ENCODE measurements at regions not wholly inside any gene's neighbourhood (a gene's known extent, or its start where the extent isn't known, plus 50 kb on each side); places are given as distances from the start of the nearest gene placed in this dataset.

DNA sequence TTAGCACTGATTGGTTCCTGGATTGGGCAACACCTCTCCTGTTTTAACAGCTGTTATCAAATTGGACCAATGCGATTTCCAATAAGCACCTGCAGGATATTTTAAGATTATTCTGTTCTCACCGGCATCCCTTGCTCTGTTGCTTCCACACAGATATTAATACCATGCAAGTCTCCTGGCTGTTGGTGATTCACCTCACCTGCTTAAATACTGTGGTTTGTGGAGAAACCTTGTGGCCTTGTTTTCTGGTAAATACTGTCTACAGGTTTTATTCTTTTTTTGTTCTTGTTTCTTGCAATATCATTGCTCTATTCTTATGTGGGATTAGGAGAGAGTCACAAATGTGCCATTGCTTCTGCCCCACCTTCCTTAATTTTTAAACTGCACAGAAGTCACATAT, 448.1 kb upstream of the NXPH2 start:
- TF ChIP-seq CTCF (IDR thresholded peaks at IDR 0.05; ENCODE audit: low read depth, low read length): no peak
- TF ChIP-seq POLR2A (IDR thresholded peaks at IDR 0.05; ENCODE audit: extremely low read depth, insufficient read length): no peak
- TF ChIP-seq, protein P1, sequence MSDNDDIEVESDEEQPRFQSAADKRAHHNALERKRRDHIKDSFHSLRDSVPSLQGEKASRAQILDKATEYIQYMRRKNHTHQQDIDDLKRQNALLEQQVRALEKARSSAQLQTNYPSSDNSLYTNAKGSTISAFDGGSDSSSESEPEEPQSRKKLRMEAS (IDR thresholded peaks at IDR 0.05; ENCODE audit: low read depth, low read length): no peak
- no peak for TF ChIP-seq MYC (IDR thresholded peaks at IDR 0.05; ENCODE audit: low read depth, low read length)

All from NB4 (cell line).